Keratinocyte (primary cell): ENCODE measurements at regions not wholly inside any gene's neighbourhood (a gene's known extent, or its start where the extent isn't known, plus 50 kb on each side); places are given as distances from the start of the nearest gene placed in this dataset.

Experiments used
- DNase-seq: peaks from one replicate; pipeline ENCODE4 v3.0.0-alpha.2; 2011; ENCODE audit warnings: low read depth, missing footprints, low spot score
- FAIRE-seq: peaks from 2 replicates; lab custom pipeline; 2011; peaks lifted over from hg19 to GRCh38; lab: Jason Lieb, UNC
- H2AFZ ChIP-seq: 2 replicates; pipeline ENCODE4 v1.6.0; 2012; ENCODE audit warnings: low read length, control low read depth, inconsistent platforms; ENCODE audit not compliant: control insufficient read depth
- H3K27ac ChIP-seq: 2 replicates; pipeline ENCODE4 v1.5.1; 2011; ENCODE audit warnings: low read length; ENCODE audit not compliant: control insufficient read depth, insufficient read depth
- H3K27me3 ChIP-seq: 3 replicates; pipeline ENCODE4 v1.6.0; 2011; ENCODE audit warnings: low read length; ENCODE audit not compliant: control insufficient read depth, insufficient read depth; ENCODE audit errors: extremely low read depth
- H3K36me3 ChIP-seq, 2 experiments: 2 replicates in 1 of 2; 3 replicates in 1 of 2; pipeline ENCODE4 v1.5.1; 2011; ENCODE audit warnings: low read length in 2 of 2, mild to moderate bottlenecking in 1 of 2; ENCODE audit not compliant: control insufficient read depth in 2 of 2, insufficient read depth in 2 of 2; ENCODE audit errors: extremely low read depth in 1 of 2
- H3K4me1 ChIP-seq: 3 replicates; pipeline ENCODE4 v1.5.1; 2011; ENCODE audit warnings: low read length; ENCODE audit not compliant: control insufficient read depth, insufficient read depth; ENCODE audit errors: extremely low read depth
- H3K4me2 ChIP-seq: 3 replicates; pipeline ENCODE4 v1.6.0; 2011; ENCODE audit warnings: low read depth, low read length; ENCODE audit not compliant: control insufficient read depth, insufficient read depth; ENCODE audit errors: extremely low read depth
- H3K4me3 ChIP-seq, 3 experiments: fragments of 200-600 bp in 1 of 3; sonication (generic) in 1 of 3; 2 replicates in 2 of 3; 3 replicates in 1 of 3; pipeline ENCODE4 v1.5.1; 2011 to 2016; ENCODE audit warnings: low read length in 3 of 3, mild to moderate bottlenecking in 3 of 3, control low read depth in 2 of 3, inconsistent platforms in 1 of 3, low read depth in 1 of 3, mixed read lengths in 1 of 3, mixed run types in 1 of 3, moderate library complexity in 1 of 3; ENCODE audit not compliant: control insufficient read depth in 2 of 3, insufficient read depth in 2 of 3; ENCODE audit errors: extremely low read depth in 1 of 3
- H3K79me2 ChIP-seq: 2 replicates; pipeline ENCODE4 v1.6.0; 2012; ENCODE audit warnings: low read length; ENCODE audit not compliant: control insufficient read depth, insufficient read depth
- H3K9ac ChIP-seq: 3 replicates; pipeline ENCODE4 v1.6.0; 2011; ENCODE audit warnings: low read length; ENCODE audit not compliant: control insufficient read depth, insufficient read depth; ENCODE audit errors: extremely low read depth
- H3K9me1 ChIP-seq: 3 replicates; pipeline ENCODE4 v1.6.0; 2011; ENCODE audit warnings: low read length; ENCODE audit not compliant: control insufficient read depth, insufficient read depth; ENCODE audit errors: extremely low read depth
- H3K9me3 ChIP-seq: 2 replicates; pipeline ENCODE4 v1.5.1; 2012; ENCODE audit warnings: low read depth, low read length; ENCODE audit not compliant: control insufficient read depth
- H4K20me1 ChIP-seq: 3 replicates; pipeline ENCODE4 v1.6.0; 2011; ENCODE audit warnings: low read length; ENCODE audit not compliant: control insufficient read depth, insufficient read depth; ENCODE audit errors: extremely low read depth
- EZH2 ChIP-seq: IDR thresholded peaks from one replicate; pipeline ENCODE4 v1.6.1; 2012; ENCODE audit warnings: inconsistent platforms, mild to moderate bottlenecking, low read length, moderate library complexity
- dilution Hi-C: fragments of 300-500 bp; cut with MboI; formaldehyde crosslinking; loops from one replicate; pipeline ENCODE4 v1.7.0; 2020; ENCODE audit warnings: low sequenced_read_pairs; ENCODE audit not compliant: extremely low pct_ligation_motif_present
- TF ChIP-seq, protein P1 (sequence below), 3 experiments: IDR thresholded peaks in 1 of 3; conservative IDR thresholded peaks in 1 of 3; optimal IDR thresholded peaks in 1 of 3; 2 replicates in 2 of 3; 3 replicates in 1 of 3; pipeline versions ENCODE3 to v1.5.1; 2011; ENCODE audit warnings: low read length in 3 of 3, mild to moderate bottlenecking in 3 of 3, moderate library complexity in 2 of 3, control low read depth in 1 of 3, inconsistent platforms in 1 of 3; ENCODE audit not compliant: insufficient read depth in 2 of 3; ENCODE audit errors: extremely low read depth in 1 of 3

DNA sequence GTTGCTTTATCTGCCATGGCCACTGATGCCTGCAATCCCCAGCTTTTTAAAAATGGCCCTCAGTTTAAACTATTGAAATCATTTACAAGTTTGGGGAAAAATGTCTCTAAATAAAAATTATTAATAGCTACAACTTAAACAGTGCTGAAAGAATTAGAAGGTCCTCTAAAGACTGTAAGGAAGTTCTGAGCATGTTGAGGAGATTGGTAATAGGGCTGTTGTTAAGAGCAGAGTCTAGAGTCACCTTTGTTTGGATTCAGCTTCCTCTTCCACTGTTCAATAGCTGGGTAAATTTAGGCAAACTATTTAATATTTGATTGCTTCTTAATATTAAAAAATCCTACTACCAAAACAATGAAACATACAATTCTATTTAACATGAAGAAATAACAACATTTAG lies 1127.1 kb upstream of the DDX18 start:
- H3K9me1 ChIP-seq: no peaks in the 10 kb centered on the region
- dilution Hi-C loops: no loop called here
- H3K4me1 ChIP-seq: no peaks in the 10 kb centered on the region
- H3K36me3 ChIP-seq: no peaks in the 10 kb centered on the region
- TF ChIP-seq, protein P1, sequence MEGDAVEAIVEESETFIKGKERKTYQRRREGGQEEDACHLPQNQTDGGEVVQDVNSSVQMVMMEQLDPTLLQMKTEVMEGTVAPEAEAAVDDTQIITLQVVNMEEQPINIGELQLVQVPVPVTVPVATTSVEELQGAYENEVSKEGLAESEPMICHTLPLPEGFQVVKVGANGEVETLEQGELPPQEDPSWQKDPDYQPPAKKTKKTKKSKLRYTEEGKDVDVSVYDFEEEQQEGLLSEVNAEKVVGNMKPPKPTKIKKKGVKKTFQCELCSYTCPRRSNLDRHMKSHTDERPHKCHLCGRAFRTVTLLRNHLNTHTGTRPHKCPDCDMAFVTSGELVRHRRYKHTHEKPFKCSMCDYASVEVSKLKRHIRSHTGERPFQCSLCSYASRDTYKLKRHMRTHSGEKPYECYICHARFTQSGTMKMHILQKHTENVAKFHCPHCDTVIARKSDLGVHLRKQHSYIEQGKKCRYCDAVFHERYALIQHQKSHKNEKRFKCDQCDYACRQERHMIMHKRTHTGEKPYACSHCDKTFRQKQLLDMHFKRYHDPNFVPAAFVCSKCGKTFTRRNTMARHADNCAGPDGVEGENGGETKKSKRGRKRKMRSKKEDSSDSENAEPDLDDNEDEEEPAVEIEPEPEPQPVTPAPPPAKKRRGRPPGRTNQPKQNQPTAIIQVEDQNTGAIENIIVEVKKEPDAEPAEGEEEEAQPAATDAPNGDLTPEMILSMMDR (optimal IDR thresholded peaks at IDR 0.05 in 1 of 3, IDR thresholded peaks at IDR 0.05 in 1 of 3, conservative IDR thresholded peaks at IDR 0.05 in 1 of 3; ENCODE audit: extremely low read depth in 1 of 3, insufficient read depth in 2 of 3, low read length in 3 of 3): no peak
- no peak for TF ChIP-seq EZH2
- H3K4me3 ChIP-seq: no peak overlapping the region
- no peak overlapping the region for H3K27ac ChIP-seq
- H3K9ac ChIP-seq: no peak overlapping the region
- H3K4me2 ChIP-seq: no peak overlapping the region
- H3K27me3 ChIP-seq: no peaks in the 10 kb centered on the region
- H3K9me3 ChIP-seq: no peaks in the 10 kb centered on the region
- DNase-seq (no peak), FAIRE-seq (no peak)
- H4K20me1 ChIP-seq: no peaks in the 10 kb centered on the region
- H3K79me2 ChIP-seq: no peaks in the 10 kb centered on the region
- H2AFZ ChIP-seq: no peak overlapping the region

DNA sequence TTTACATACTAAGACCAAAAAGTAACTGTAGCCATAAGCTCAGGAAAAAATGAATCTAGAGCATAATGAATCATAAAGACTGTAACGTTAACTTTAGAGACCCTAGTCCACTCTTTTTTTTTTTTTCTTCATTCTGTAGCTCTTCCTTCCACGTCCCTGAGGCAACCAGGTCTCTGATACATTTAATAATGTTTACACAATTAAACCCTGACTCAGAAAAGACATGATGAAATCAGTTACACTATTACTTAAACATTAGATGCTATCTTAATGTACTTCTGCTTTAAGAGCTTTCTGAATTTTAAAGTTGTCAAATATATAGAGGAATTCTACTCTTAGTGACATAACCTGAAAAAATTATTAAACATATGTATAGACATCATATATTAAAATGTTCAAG lies 1121.5 kb upstream of the DDX18 start:
- Histone ChIP-seq H2AFZ (no peak overlapping the region), H3K79me2 (no peaks in the 10 kb centered on the region), H3K9ac (no peak overlapping the region), H3K4me1 (no peaks in the 10 kb centered on the region), H4K20me1 (no peaks in the 10 kb centered on the region), H3K9me1 (no peaks in the 10 kb centered on the region), H3K4me3 (no peak overlapping the region), H3K9me3 (no peaks in the 10 kb centered on the region), H3K36me3 (no peaks in the 10 kb centered on the region), H3K27ac (no peak overlapping the region), H3K27me3 (no peaks in the 10 kb centered on the region), H3K4me2 (no peak overlapping the region)
- dilution Hi-C loops: no loop called here
- DNase-seq (no peak), FAIRE-seq (no peak)
- no peak for TF ChIP-seq EZH2
- TF ChIP-seq, protein P1 (optimal IDR thresholded peaks at IDR 0.05 in 1 of 3, IDR thresholded peaks at IDR 0.05 in 1 of 3, conservative IDR thresholded peaks at IDR 0.05 in 1 of 3; ENCODE audit: extremely low read depth in 1 of 3, insufficient read depth in 2 of 3, low read length in 3 of 3): no peak
